ENCODE measurements at regions not wholly inside any gene's neighbourhood (a gene's known extent, or its start where the extent isn't known, plus 50 kb on each side); places are given as distances from the start of the nearest gene placed in this dataset.

GRCh38 chr4:24662542-24662941, 78.2 kb upstream of the DHX15 start:
- no peak for TF ChIP-seq CTCF (IDR thresholded peaks at IDR 0.05)
- no peak for TF ChIP-seq POLR2A (IDR thresholded peaks at IDR 0.05)
